ENCODE measurements at regions not wholly inside any gene's neighbourhood (a gene's known extent, or its start where the extent isn't known, plus 50 kb on each side); places are given as distances from the start of the nearest gene placed in this dataset.

GRCh38 chr22:19574247-19574646 lies 50.0 kb upstream of the CLDN5 start:
- DNase-seq (ENCODE audit: low read depth), result no peak

DNA sequence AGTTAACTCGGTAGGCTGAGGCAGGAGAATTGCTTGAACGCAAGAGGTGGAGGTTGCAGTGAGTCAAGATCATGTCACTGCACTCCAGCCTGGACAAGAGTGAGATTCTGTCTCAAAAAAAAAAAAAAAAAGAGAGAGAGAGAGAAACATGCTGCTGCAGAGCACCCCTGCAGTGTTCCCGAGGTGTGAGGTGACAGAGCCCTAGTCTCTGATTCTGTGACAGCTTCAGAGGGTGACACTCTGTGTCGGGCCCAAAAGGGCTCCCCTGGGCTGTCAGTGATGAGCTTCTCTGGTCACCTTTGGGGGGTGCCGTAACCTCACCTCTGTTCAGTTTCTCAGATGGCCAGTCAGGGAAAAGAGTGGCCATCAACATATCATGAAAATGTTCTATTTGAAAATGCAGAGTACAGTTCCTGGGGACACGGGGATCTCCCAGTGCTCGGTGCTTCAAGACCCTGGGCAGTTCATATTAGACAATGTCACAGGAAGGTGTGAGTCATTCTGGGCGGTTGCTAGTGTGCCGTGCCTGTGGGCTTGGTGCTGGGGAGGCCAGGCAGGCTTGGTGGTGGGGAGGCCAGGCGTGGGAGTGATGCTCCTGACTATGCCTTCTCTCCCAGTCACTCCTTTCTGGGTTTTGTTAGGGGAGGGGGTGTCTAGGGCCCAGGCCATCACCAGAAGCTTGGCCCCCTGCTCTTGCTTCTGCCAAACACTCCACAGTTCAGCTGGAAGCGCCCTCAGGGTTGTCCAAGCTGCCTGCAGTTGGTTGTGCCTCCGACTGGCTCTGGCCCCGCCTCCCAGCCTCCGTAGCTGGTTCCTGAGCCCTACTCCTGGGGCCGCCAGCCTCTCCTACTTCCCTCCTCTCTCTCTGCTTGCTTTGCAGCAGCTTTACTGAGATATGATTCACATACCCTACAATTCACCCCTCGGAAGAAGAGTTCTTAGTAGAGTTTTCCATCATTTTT lies 52.5 kb upstream of the CLDN5 start:
- peak; percentile 85 for DNase-seq (ENCODE audit: low read depth)

GRCh38 chr22:19577422-19577966 lies 53.3 kb upstream of the CLDN5 start:
- peak; percentile 1 for DNase-seq (ENCODE audit: low read depth)

DNA sequence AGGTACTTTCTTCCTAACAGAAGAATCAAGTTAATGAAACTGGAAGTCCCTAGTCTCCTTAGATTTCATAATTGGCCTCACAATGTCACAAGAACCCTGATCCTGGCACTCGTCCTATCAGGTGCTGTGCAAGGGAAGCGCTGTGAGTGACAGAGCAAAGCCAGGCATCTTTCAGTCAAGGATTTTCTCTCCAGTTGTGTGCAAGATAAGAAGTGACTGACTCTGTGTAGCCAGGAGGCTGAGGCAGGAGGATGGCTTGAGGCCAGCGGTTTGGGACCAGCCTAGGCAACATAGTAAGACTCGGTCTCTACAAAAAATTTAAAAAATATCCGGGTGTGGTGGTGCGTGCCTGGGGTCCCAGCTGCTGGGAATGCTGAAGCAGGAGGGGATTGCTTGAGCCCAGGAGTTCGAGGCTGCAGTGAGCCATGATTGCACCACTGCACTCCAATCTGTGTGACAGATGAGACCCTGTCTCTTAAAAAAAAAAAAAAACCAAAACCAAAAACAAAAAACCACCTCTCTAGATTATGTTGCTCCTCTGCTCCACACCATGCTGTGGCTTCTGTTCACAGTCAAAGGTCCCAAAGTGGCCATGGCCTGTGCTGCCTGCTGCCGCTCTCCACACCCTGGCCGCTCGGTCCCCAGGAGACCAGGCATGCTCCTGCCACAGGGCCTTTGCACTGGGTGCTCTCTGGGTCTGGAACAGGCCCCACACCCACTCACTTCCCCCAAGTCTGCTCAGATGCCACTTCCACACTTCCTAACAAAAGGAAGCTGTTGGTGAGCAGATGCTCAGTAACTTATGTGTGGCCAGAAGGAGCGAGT lies 54.2 kb upstream of the CLDN5 start:
- no peak for DNase-seq (ENCODE audit: low read depth)

DNA sequence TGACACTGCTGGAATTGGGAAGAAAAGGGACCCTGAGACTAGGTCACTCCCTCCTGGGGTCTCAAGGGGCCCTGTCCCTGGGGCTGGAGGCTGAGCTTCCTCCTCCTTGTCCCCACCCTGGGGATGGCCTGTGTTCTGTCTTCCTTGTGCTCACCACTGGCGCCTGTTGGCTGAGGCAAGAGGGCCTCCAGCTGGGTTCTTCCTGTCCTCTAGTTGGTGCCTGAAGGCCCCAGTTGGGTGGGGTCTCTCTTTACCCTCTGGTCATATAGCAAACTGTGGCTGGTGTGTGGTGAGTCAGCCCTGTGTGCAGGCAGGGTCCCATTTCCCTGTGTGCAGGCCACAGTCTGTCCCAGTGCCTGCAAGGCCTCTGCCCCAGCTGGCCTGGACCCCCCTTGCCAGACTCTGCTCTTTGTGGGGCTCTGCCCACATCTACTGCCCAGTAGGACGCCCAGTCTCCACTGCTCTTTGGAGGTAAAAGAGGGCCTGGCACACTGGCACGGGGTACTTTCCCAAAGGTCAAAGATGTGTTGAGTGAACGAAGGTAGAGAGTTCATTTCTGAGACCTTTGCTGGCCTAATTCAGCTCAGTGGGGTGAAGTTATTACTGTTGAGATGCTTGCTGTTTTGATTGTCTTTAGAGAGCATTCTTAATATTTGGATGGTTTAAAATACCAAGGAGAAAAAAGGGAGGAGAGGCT lies 55.1 kb upstream of the CLDN5 start:
- peak; percentile 37 for DNase-seq (ENCODE audit: low read depth)

GRCh38 chr22:19579880-19580279 lies 55.7 kb upstream of the CLDN5 start:
- no peak for DNase-seq (ENCODE audit: low read depth)

DNA sequence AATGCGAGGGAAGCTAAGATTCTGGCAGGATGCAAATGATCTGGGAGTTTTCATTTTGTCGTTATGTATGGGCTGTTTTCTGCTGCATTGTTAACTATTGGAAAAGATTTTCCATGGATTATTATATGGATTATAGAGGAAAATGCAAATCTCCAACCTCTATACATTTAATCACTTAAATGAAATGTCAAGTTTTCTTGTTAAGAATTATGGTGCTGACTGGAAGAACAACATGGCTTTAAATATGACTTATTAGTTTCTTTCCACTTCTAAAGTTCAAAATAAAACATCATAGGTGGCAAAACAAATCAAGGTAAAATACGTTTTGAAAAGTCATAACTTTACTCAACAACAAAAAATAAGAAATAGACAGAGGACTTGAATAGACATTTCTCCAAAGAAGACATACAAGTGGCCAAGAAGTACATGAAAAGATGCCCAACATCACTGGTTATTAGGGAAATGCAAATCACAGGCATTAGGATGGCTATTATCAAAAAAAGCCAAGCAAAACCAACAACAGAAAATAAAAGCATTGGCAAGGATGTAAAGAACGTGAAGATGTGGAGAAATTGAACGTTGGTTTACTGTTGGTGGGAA lies 56.2 kb upstream of the CLDN5 start:
- DNase-seq (ENCODE audit: low read depth), result no peak

DNA sequence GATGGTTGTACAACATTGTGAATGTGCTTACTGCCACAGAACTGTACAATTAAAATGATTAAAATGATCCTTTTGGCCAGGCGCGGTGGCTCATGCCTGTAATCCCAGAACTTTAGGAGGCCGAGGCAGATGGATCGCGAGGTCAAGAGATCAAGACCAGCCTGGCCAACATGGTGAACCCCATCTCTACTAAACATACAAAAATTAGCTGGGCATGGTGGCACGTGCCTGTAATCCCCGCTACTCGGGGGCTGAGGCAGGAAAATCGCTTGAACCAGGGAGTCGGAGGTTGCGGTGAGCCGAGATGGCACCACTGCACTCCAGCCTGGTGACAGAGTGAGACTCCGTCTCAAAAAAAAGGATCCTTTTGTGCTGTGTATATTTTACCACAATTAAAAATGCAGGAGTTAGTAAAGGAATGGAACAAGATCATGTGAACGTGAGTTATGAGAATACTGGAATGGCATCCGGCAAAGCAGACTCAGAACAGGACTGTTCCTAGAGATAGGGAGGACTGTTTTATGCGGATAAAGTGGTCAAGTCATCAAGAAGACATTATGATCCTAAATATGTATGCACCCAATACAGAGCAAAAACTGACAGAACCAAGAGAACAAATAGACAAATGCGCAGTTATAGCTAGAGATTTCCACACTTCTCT lies 58.0 kb upstream of the CLDN5 start:
- no peak for DNase-seq (ENCODE audit: low read depth)

- DNase-seq (ENCODE audit: low read depth), result no peak
Measured at GRCh38 chr22:19586922-19587684, 62.9 kb upstream of the CLDN5 start.

- no peak for DNase-seq (ENCODE audit: low read depth)
Measured at GRCh38 chr22:19590696-19591095, 66.5 kb upstream of the CLDN5 start.

DNA sequence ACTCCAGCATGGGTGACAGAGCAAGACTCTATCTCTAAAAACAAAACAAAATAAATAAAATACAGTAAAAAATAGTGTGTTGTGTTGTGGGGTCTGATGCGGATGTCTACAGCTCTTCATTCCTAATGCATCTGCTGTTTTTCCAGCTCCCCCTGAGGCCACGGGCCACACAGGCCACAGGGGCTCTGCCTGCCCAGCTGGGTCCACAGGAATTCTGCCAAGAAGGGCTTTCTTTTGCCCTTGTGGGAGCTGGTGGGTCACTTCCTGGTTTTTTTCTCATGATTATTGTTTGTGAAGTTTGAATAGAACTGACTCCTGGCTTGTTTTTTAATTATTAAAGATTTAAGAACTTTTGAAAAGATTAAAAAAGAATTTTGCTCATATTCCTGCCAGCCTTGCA lies 67.4 kb upstream of the CLDN5 start:
- DNase-seq (ENCODE audit: low read depth), result no peak

DNA sequence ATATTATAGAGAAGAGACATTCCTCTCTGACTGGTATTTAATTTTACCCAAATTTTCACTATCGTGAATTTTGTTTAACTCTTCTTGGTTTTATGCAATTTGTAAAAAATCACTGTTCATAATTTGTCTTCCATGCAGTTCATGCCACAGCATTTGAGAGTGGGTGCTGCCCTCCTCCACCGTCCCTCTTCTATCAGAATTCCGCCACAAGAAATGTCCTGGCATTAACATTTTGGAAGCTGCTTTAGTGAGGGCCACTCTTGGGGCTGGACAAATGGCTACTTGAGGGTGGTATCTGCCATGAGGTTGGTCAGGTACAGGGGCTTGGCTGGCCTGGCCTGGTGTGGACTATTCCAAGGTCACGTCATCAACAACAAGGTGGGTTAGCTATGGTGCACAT lies 68.3 kb upstream of the CLDN5 start:
- no peak for DNase-seq (ENCODE audit: low read depth)

DNA sequence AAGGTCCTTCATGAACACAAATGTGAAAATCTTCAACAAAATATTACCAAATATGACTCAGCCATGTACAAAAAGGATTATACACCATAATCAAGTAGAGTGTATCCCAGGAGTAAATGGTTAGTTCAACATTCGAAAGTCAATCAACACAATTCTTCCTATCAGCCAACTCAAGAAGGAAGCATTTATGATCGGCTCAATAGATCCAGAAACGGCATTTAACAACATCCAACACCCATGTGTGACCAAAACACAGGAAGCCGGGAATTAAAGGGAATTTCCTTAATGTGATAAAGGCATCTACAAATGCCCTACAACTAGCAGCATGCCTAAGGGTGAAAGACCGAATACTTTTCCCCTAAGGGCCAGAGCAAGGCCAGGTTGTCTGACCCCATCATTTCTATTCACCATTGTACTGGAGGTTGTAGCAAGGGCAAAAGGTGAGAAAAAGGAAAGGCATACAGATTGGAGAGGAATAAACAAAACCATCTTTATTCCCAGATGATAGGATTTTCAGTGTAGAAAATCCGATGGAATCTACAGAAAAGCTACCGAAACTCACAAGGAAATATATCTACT lies 69.9 kb upstream of the CLDN5 start:
- DNase-seq (ENCODE audit: low read depth), result no peak

- DNase-seq (ENCODE audit: low read depth), result no peak
Measured at GRCh38 chr22:19595532-19595931, 71.3 kb upstream of the CLDN5 start.

- no peak for DNase-seq (ENCODE audit: low read depth)
Measured at GRCh38 chr22:19596680-19597398, 72.6 kb upstream of the CLDN5 start.

GRCh38 chr22:19597399-19597735 lies 73.2 kb upstream of the CLDN5 start:
- no peak for DNase-seq (ENCODE audit: low read depth)

DNA sequence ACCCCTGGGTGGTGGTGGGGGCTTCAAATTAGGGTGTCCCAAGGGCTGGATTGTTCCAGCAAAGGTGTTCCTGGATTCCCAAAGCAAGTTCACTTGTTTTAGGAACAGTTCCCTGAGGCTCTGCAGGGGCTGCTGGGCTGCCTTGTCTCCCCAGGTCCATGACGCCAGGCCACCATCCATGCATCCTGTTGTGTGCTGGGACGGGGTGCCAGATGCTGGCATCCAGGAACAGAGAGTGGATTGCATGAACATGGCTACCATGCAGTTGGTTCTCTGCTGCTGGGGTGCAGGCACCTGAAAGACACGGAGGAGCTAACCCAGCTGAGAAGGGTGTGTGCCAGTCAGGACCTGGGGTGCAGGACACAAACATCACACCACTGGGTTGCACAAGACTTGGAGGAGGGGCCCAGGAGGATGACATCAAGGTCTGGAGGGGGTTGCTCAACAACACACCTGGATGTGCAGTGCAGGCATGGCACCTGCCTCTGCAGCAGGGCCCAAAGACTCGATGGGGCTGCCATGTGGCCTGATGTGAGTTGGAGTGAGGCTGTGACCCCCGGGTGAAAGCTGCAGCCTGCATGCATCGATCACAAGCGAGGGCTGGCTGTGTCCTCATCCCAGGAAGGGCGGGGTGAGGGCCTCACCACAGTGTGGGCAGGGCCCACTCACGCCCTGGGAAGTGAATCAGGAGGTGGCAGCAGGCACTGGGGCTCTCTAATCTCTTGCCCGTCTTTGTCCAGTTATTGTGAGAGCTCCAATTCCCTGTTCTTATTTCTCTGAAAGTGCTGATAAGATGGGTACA lies 74.0 kb upstream of the CLDN5 start:
- DNase-seq (ENCODE audit: low read depth), result no peak

DNA sequence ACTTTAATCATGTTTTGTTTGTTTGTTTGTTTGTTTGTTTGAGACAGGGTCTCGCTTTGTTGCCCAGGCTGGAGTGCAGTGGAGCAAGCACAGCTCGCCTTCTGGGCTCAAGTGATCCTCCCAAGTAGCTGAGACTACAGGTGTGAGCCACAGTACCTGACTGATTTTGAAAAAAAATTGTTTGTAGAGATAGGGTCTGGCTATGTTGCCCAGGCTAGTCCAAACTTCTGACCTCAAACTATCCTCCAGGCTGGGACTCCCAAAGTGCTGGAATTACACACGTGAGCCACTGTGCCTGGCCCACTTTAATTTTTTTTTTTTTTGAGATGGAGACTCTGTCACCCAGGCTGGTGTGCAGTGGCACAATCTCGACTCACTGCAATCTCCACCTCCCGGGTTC lies 74.8 kb upstream of the CLDN5 start:
- no peak for DNase-seq (ENCODE audit: low read depth)
